Jurkat, Clone E6-1 (cell line): ENCODE measurements at regions not wholly inside any gene's neighbourhood (a gene's known extent, or its start where the extent isn't known, plus 50 kb on each side); places are given as distances from the start of the nearest gene placed in this dataset.

Experiments used
- DNase-seq: peaks from one replicate; pipeline ENCODE4 v3.0.0-alpha.2; 2011; ENCODE audit warnings: low read depth, low spot score
- H3K4me3 ChIP-seq: 2 replicates; pipeline ENCODE4 v1.5.1; 2011; ENCODE audit warnings: mild to moderate bottlenecking, low read length, control low read depth, moderate library complexity

- H3K4me3 ChIP-seq, result no peak overlapping the region
- no peak for DNase-seq
Measured at GRCh38 chr2:56871644-56872043, 687.9 kb downstream of the CCDC85A start.

DNA sequence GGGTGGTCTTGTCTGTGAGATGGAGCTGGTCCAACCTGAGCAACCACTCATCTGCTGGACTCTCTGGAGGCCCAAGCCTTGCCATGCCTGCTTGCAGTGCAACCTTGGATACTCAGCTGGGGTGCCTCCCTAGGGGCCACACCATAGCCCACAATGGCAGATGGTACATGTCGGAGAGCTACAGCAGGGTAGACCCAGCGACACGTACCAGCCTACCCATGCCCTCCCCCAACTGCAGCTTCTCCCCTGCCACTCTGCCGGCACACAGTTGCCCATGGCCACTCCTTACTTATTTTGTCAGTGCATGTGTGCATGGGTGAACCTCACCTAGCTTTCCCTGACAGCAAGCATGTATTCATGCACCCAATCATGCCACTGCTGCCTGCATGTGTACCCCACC, 690.9 kb downstream of the CCDC85A start:
- no peak for DNase-seq
- no peak overlapping the region for H3K4me3 ChIP-seq

GRCh38 chr2:56889738-56890137, 705.9 kb downstream of the CCDC85A start:
- DNase-seq, result no peak
- no peak overlapping the region for H3K4me3 ChIP-seq

DNA sequence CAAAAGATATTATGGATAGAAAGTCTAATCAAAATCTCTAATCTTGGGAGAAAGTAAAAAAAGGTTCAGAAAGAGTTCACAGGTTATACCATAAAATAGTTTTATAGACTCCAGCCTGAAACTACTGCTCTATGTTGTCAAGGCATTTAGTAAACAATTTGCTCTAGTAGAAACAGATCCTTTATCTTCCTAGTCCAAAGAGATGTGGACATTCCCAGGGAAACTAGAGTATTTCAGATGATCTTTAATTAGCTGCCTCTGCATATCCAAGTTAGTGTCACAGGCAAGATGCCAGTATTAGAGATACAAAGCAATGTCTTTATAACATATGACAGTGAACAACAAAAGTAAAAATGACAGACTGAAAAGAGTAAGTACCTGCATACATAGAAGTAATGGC, 708.6 kb downstream of the CCDC85A start:
- no peak overlapping the region for H3K4me3 ChIP-seq
- DNase-seq, result no peak

GRCh38 chr2:56898986-56899385, 715.2 kb downstream of the CCDC85A start:
- DNase-seq, result no peak
- H3K4me3 ChIP-seq, result no peak overlapping the region

DNA sequence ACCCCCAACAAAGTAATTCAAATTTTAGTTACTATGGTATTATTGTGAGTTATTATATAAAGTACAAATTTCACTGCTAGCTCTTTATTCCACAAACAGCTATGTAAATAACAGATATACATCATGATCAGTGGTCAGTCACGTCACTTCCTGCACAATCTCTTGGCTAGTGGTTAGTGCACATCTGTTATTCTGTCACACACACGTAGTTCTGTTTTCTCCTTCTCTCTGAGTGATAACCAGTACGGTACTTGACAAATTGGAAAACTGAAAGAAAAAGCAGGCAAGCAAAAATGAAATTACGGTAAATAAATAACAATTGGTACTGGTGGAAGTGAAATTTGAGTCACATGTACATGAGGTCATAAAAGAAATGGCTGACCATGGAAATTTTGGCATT, 728.7 kb downstream of the CCDC85A start:
- H3K4me3 ChIP-seq, result no peak overlapping the region
- no peak for DNase-seq

DNA sequence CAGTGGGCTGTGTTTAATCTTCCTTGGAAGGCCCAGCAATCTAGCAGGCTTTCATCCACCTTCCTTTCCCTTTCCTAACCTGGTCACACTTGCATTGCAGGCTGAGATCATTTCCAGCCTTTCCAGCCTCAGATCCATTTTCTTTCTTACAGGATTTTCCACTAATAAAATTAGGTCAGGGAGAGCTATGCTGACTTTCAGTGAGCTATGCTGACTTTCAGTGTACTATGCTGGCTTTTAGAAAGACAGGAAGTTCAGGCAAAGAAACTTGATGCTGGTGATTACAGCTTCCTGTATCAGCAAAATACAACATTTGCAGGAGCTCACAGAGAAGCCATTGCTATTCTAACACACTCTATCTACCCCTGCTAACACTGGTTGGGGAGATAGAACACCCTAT, 735.0 kb downstream of the CCDC85A start:
- H3K4me3 ChIP-seq, result no peak overlapping the region
- peak; percentile 1 for DNase-seq

DNA sequence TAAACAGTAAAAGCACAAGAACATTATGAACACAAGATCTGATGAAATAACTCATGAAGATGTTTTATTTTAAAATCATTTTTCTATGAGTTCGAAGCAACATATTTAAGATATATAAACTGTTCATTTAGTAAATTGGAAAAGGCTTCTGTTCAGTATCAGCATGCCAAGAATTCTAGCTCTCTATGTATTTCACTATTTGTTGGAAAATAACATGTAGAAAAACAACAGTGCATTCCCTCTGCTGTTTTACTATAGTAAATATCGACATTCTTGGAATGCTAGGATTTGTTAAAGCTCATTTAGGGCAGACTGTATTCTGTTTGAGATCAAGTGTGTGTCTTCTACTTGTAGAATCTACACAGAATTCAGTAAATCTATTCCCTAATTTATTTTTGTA, 750.2 kb downstream of the CCDC85A start:
- DNase-seq, result no peak
- no peak overlapping the region for H3K4me3 ChIP-seq

- no peak overlapping the region for H3K4me3 ChIP-seq
- DNase-seq, result no peak
Measured at GRCh38 chr2:56934866-56935265, 751.1 kb downstream of the CCDC85A start.

DNA sequence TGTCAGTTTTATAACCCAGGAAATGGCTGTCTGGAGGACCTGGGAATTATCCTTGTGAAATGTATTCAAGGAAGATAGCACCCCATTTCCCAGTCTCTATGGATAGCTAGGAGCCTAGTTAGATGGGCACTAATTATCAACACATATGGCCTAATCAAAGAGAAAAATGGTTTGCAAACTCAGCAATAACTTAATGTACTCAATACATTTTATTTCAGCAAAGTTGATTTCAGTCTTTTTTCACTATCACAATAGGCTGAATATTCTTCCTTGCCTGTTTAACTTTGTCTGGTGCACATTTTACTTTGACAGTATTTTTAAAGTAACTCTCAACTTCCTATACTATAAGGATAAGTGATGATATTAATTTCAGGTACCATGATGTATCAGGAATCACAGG, 756.3 kb downstream of the CCDC85A start:
- DNase-seq, result no peak

GRCh38 chr2:56952871-56953270, 769.1 kb downstream of the CCDC85A start:
- DNase-seq, result no peak
- no peak overlapping the region for H3K4me3 ChIP-seq

More for the DNA sequence above, 756.3 kb downstream of the CCDC85A start:
- H3K4me3 ChIP-seq, result no peak overlapping the region

GRCh38 chr2:56960581-56960980, 776.8 kb downstream of the CCDC85A start:
- no peak overlapping the region for H3K4me3 ChIP-seq
- DNase-seq, result no peak

- no peak for DNase-seq
- no peak overlapping the region for H3K4me3 ChIP-seq
Measured at GRCh38 chr2:56962673-56963072, 778.9 kb downstream of the CCDC85A start.

DNA sequence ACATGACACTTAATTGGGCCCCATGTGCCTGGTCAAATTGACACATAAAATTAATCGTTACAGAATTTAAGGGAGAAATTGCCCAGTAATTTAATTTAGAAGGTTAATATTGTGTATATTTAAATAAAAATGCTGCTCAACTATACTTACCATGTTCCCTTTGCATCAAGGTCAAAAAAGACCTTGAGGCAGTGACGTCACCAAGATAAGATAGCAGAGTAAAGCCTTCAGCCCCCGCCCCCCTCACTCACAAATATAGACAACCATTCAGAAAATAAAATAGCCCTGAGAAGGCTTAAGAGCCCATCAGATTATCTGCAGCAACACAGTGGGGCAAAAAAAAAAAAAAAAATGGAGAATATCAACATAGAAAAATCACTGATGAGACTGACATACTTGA, 785.7 kb downstream of the CCDC85A start:
- H3K4me3 ChIP-seq, result no peak overlapping the region
- DNase-seq, result no peak

- no peak overlapping the region for H3K4me3 ChIP-seq
- no peak for DNase-seq
Measured at GRCh38 chr2:56971383-56971974, 787.7 kb downstream of the CCDC85A start.

DNA sequence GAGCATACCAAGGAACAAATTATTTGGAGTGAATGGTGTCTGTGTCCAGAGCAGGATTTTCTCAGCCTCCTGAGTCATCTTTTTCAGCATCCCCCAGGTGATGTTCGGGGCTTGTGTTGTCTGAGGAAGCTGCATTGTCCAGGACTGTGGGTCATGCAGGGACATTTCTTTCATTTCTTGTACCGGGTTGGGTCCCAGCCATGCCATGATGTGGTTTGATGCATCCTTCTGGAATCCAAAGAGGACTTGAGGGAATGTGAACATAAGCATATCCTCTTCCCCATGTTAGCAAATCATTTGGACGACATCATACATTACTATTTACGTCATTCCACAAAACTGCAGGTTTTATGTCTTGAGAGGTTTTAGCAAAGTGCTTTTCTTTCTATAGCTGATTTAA, 797.8 kb downstream of the CCDC85A start:
- H3K4me3 ChIP-seq, result no peak overlapping the region
- DNase-seq, result no peak

GRCh38 chr2:56985609-56986008, 801.8 kb downstream of the CCDC85A start:
- peak; percentile 5 for DNase-seq
- no peak overlapping the region for H3K4me3 ChIP-seq

DNA sequence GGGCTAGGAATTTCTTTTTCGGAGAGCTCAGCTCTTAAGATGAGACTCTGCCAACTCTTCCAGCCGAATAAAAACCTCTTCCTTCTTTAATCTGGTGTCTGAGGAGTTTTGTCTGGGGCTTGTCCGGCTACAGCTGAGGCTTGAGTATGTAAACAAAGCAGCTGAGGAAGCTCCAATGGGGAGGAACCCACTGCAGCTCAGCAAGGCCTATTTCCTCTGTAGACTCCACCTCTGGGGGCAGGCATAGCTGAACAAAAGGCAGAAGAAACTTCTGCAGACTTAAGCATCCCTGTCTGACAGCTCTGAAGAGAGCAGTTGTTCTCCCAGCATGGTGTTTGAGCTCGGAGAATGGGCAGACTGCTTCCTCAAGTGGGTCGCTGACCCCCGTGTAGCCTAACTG, 838.7 kb downstream of the CCDC85A start:
- no peak for DNase-seq
- no peak overlapping the region for H3K4me3 ChIP-seq

DNA sequence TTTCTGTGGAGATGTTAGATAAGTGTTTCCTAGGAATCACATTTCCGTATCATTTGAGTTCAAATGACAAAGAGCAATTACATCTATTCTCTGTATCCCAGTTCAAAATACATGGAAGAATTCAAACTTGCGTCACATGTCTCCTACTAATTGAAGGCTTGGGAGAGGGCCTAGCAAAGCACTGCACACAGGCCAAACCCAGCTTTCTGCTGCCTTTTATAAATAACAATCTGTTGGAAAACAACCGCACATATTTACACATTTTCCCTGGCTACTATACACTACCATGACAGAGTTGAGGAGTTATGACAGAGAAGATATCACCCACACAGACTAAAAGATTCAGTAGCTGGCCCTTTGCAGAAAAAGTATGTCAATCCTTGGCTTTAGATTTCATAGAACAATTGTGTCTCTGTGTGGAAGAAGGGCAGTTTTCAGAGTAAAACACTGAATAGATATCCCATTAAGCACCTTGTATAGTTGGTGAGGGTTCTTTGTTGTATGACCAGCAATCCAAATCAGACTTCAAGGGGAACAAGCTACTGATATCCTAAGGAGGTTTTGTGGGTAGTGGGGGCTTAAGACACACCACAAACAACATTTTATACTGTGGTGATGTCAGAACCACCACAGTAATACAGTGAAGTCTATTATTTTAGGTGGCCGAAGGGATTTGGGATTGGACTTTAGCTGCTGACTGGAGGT, 861.3 kb downstream of the CCDC85A start:
- no peak for DNase-seq
- H3K4me3 ChIP-seq, result no peak overlapping the region

DNA sequence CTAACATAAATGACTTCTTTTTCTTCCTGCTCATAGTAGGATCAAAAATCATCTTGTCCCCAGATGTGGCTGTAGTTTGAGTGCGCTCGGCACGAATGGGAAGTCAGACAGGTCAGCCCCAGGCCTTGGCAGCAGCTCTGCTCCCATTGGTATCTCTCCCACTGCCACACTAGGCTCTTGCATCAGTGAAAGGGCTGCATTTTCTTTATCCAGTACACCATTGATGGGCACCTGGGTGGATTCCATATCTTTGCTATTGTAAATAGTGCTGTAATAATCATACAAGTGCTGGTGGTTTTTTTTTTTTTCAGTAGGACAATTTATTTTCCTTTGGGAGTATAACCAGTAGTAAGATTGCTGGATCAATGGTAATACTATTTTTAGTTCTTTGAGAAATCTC, 865.5 kb downstream of the CCDC85A start:
- no peak for DNase-seq
- H3K4me3 ChIP-seq, result no peak overlapping the region

- H3K4me3 ChIP-seq, result no peak overlapping the region
- no peak for DNase-seq
Measured at GRCh38 chr2:57050007-57050406, 866.2 kb downstream of the CCDC85A start.
